Amniotic epithelial cell (primary cell): ENCODE measurements at regions not wholly inside any gene's neighbourhood (a gene's known extent, or its start where the extent isn't known, plus 50 kb on each side); places are given as distances from the start of the nearest gene placed in this dataset.
"Not testable (repeated sequence)": the region's sequence is repeated elsewhere in the genome, so short reads cannot be mapped to it uniquely, and the experiment has no call there.

Experiments used
- DNase-seq: peaks from one replicate; pipeline ENCODE4 v3.0.0-alpha.2; 2010; ENCODE audit warnings: low read depth

DNA sequence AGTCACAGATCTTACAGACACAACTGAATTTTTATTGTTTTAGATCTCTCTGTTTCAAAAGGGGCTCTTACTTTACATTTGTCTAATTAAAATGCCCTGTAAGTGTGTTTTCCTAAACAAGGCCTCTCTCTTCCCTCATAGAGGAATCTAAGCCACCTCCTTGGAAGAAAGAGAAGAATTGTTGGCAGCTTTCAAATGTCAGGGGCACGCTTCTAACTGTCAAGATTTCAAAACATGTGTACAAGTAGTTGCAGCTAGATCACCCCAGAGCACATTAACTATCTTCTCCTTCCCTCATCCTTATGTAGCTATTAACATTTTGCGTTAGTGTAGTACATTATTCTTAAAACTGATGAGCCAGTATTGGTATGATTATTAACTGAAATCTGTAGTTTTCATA lies 266.5 kb upstream of the BOD1L1 start:
- no peak for DNase-seq

DNA sequence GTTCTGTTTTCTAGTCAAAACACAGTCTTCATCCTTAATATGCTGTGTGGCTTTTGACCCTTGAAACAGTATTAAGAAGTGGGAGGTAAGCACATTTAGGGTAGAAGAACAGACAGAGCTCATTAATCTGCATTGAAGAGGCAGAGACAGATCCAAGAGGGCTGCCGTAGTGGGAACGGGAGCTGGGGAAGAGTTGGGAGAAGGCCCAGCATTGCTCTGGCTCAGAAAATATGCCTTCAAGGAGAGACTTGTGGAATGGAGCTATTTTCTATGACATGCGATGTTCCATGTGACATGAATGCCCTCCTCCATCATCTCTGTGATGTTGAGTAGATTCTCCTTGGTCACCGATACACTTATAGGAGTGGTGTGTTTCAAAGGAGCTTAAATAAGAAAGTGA lies 273.3 kb upstream of the BOD1L1 start:
- no peak for DNase-seq

GRCh38 chr4:13902146-13902545 lies 274.6 kb upstream of the BOD1L1 start:
- DNase-seq, result no peak

DNA sequence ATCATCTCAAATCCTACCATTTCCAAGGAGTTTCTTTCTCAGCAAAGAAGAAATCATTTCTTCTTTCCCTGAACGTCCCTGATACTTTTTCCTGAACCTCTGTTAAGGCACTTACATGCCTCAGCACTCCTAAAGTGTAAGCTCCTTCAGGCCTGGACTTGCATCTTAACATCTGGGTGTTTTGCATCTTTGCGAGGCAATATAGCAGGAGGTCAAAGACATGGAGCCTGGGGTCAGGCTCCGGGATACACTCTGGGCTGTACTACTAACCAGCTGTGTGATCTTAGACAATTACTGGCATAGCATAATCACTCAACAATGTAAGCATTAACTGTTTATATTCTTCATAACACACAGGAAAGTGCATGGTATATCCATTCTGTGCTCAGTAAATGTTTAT lies 275.5 kb upstream of the BOD1L1 start:
- no peak for DNase-seq

DNA sequence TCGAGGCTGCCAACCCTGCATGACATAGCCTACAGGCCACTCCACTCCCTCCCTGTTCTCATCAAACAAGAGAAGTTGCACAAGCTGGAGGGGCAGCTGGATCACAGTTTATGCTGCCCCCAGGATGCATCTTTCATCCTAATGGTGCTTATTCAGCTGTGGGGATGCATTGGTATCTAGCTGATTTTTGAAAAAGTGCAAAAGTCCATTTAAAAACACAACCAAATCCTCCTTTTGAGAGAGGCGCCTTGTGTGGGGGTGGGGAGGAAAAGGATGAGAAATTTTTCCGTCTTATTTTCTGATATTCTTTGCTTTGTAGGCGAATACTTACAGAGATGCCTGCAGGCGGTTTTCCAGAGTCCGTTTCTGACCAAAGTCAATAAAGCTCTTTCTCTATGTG lies 276.4 kb upstream of the BOD1L1 start:
- no peak for DNase-seq

DNA sequence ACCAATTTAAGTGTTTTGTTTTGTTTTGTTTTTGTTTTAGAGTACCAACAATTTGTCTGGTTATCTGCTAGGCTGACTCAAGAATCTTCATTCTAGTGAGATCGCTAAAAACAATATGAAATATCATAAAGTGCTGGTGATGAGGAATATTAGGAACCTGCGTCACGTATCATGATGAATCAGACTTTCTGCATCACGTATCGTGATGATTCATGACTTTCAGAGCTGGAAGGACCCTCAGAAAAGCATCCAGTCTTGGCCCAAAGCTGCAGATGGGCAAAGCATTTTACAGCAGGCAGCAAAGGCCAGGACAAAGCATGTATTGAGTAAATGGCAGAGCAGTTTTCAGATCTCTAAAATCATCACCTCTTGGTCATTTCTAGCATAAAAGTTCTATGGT lies 278.0 kb upstream of the BOD1L1 start:
- peak; percentile 78 for DNase-seq

DNA sequence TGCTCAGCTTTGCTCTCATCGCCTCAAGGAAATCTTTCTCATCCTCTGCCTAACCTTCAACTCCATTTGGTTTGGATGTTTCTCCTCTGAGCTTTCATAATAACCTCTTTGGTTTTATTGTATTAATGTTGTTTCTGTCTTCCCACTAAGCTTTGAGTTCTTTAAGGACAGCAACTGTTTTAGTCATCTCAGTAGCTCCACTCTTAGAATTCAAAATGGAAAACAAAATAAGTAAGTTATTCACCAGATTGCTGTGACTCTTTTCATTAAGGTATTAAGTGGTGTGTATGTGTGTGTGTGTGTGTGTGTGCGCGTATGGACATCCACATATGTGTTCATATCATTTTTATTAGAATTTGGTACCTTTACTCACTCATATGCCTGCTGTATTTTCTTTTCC lies 279.2 kb upstream of the BOD1L1 start:
- no peak for DNase-seq

DNA sequence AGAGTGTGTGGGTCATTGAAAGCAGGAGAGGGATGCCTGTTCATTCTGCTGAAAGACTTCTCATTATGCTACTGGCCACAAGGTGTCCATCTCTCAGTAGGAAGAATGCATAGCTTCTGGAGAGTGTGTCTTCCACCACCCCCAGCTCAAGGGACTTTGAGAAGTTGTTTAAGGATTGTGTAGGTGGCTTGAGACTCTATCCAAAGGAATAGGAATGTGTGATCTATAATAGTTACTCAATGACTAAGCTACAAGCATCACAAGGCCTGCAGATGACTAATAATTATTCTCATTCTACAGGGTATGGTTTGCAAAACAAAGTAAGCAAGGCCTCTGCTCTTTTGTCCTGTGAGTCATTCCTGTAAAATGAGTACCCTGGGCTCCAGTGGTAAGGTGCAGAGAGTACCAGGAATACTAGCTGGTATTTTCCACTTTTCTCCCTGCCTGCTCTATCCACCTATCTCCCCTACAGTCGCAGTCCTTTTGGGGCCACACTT lies 279.8 kb upstream of the BOD1L1 start:
- DNase-seq, result peak; percentile 97

GRCh38 chr4:13908455-13908854 lies 280.9 kb upstream of the BOD1L1 start:
- DNase-seq, result no peak

DNA sequence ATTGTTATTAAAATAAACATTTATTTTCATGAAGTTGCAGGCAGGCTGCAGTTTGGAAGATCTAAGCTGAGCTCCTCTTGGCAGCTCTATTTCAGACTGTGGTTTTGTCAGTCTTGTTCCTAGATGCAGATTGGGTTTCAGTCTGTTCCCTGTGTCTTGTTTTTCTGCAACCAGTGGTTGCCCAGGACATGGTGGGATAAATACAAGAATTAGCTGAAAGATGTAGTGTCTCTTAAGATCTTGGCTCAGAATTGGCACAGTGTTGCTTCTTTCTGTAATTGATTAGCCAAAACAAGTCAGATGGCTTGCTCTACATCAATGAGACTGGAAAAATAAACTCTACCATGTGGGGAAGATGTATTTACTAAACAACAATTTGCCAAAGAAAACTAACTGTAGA lies 283.0 kb upstream of the BOD1L1 start:
- DNase-seq, result no peak

DNA sequence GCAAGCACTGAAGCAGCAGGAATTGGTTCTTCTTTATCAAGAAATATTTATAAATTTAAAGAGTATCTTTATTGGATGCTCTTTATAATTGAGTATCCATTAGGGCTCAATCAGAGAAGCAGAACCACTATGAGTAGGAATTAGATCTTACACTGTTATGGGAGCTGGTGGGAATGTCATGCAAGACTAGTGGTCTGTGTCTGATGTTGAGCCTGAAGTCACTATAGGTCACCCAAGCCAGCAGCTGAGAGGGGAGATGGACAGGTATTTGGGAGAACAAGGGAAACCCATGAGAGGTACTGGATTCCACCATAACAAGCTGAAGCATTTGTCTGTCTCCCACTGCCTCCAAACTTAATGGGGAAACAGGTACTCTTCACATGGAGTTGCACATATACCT lies 283.7 kb upstream of the BOD1L1 start:
- no peak for DNase-seq

DNA sequence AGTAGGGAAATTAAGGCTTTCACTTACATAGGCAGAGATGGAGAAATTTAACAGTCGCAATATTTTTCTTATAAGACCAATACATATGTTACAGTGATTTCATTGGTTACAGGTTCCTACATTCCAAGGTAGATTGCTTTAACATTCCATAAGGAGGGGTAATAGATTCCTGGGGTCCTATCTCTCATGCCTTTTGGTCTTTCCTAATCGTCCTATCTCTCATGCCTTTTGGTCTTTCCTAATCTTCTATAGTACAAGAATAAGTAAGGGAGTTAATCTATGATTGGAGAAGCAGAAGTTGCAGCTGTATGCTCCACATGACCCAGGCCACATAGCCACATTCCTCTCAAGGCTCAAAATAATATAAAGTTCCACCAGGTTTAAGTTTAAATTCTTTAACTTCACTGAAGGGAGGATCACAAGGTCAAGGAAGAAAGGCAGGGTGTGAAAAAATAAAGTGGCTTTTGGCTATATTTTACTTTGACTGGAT lies 285.0 kb upstream of the BOD1L1 start:
- peak; percentile 54 for DNase-seq

GRCh38 chr4:13912966-13913365 lies 285.4 kb upstream of the BOD1L1 start:
- DNase-seq, result peak; percentile 95

DNA sequence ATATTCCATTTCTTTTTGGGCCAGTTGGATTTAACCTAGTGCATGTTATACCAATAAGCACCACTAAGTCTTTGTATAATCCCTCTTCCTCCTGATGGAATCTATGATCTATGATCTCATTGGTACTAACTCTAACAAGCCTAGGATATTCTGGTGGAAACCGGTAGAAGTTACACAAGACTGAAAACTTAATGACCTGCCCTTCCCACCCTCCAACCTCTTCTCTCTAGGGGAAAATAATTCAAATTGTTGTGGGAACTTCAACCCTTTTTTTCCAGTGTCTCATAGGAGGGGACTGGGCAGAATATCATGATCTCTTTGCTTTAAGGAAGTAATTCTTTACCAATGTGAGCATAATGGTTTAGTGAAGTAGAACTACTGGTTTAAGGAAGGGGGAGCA lies 289.5 kb upstream of the BOD1L1 start:
- DNase-seq, result peak; percentile 70

GRCh38 chr4:13918110-13918509 lies 290.6 kb upstream of the BOD1L1 start:
- peak; percentile 96 for DNase-seq

- peak; percentile 84 for DNase-seq
These were observed 291.5 kb upstream of the BOD1L1 start for GRCh38 chr4:13918991-13919441.

- DNase-seq, result no peak
These were observed 292.8 kb upstream of the BOD1L1 start for GRCh38 chr4:13920111-13920875.

GRCh38 chr4:13920901-13921300 lies 293.4 kb upstream of the BOD1L1 start:
- peak; percentile 99 for DNase-seq

DNA sequence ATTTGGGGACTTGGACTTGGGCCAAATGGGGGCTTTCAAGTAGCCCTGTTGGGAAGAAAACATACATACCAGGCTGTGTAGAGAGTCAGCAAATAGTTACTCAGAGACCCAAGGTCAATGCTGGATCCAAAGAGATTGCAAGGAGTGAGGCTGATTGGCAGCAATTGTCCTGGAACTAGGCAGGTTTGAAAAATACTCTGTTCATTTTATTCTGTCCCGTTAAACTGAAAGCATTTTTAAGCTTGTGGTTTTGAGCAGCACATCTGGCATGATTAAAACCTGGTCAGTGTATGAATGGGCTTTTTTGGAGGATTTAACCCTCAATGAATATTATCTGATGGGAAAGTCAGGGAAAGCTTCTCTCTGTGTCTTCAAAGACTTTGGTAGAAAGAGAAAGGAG lies 294.3 kb upstream of the BOD1L1 start:
- no peak for DNase-seq

DNA sequence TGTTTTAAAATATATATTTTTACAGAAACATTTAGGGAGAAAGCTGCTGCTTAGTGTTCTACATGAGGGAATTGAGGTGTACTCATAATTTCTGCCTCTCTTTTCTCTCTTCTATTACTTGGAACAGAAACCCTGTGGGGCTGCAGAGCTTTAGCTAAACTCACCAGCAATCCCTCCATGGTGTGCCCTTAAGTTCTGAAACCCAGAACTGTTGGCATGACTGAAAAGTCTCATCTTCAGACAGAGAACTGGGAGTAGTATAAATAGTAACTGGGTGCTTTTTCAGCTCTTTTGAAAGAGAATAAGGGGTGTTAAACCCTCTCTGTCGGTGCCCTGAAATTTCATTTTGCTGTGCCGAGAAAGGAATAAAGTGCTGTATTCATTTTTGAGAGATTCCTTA lies 294.9 kb upstream of the BOD1L1 start:
- no peak for DNase-seq

DNA sequence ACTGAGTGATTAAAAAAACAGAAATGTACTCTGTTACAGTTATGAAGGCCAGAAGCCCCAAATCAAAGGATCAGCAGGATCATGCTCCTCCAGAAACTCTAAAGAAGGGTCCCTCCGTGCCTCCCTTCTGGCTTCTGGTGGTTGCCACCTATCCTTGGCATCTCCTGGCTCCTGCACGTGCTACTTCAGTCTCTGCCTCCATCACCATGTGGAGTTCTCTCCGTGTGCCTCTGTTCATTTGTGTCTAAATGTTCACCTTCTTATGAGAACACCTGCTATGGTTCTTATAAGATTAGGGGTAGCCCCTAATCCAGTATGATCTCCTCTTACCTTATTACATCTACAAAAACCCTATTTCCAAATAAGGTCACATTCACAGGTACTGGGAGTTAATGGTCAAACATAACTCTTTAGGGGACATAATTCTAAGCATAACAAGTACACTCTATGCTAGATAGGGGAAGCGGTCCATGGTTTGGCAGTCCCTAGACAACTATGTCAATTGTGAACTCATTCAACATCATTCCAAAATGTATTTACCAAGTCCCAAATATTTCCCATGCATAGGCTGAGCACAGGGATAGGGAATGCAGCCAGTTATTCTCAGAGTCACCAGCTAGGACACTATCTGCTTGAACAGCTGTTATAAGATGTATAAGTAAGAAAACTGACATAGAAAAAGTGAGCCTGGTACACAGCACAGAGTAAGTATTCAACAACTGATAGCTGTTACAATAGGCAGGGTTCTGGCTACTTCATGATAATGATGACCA lies 295.5 kb upstream of the BOD1L1 start:
- no peak for DNase-seq

DNA sequence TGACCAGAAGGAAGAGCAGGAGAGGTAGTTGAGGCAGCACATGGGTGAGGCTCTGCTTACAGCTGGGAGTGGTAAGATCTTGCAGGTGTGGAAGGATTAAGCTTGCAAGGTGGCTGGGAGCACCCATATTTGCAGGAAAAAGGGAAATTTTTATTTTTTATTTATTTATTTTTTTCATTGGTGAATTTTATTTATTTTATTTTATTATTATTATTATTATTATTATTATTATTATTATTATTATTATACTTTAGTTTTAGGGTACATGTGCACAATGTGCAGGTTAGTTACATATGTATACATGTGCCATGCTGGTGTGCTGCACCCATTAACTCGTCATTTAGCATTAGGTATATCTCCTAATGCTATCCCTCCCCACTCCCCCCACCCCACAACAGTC lies 297.4 kb upstream of the BOD1L1 start:
- not testable (repeated sequence) for DNase-seq

GRCh38 chr4:13928214-13928613 lies 300.7 kb upstream of the BOD1L1 start:
- DNase-seq, result no peak
